Prostate gland (tissue), 2 donors: ENCODE measurements at regions not wholly inside any gene's neighbourhood (a gene's known extent, or its start where the extent isn't known, plus 50 kb on each side); places are given as distances from the start of the nearest gene placed in this dataset.

Source experiments
- DNase-seq: peaks from one replicate; pipeline ENCODE4 v3.0.0-alpha.2; 2019; ENCODE audit warnings: low spot score
- H3K27ac ChIP-seq, 2 donors: fragments of 200-600 bp; sonication (generic); 2 replicates each; pipeline ENCODE4 v1.5.1; 2017 to 2019
- H3K27me3 ChIP-seq: fragments of 200-600 bp; sonication (generic); replicated peaks from 2 replicates; pipeline ENCODE4 v1.5.1; 2019; ENCODE audit not compliant: insufficient read depth
- H3K36me3 ChIP-seq, 2 donors: fragments of 200-600 bp; sonication (generic); 1 replicate in 1 of 2; 2 replicates in 1 of 2; pipeline versions ENCODE4 v1.5.1 to v1.8.1; 2017 to 2019
- H3K4me1 ChIP-seq: fragments of 200-600 bp; sonication (generic); replicated peaks from 2 replicates; pipeline ENCODE4 v1.5.1; 2019
- H3K4me3 ChIP-seq, 2 donors: fragments of 200-600 bp; sonication (generic); 2 replicates each; pipeline ENCODE4 v1.5.1; 2017 to 2019
- H3K9me3 ChIP-seq: fragments of 200-600 bp; sonication (generic); 2 replicates; pipeline ENCODE4 v1.5.1; 2017
- POLR2A ChIP-seq: fragments of 450-650 bp; IDR thresholded peaks from one replicate; pipeline ENCODE4 v1.6.1; 2016; ENCODE audit warnings: antibody characterized with exemption, mild to moderate bottlenecking
- POLR2AphosphoS5 ChIP-seq: sonication (generic); formaldehyde crosslinking; IDR thresholded peaks from one replicate; pipeline ENCODE4 v1.6.1; 2017; ENCODE audit warnings: antibody characterized with exemption
- WGBS: methylation state at CpG from one replicate; pipeline ENCODE4 v1.1.5; 2018; 5-methylcytosine and 5-hydroxymethylcytosine counted together
- intact Hi-C: fragments of 100-400 bp; cut with DNase I; formaldehyde crosslinking; loops from one replicate; pipeline ENCODE4 v1.14.2; 2022
- TF ChIP-seq, protein P1 (sequence below), 4 experiments: fragments of 200-600 bp in 2 of 4; fragments of 450-650 bp in 2 of 4; sonication (generic) in 2 of 4; IDR thresholded peaks; 1 replicate in 3 of 4; 2 replicates in 1 of 4; pipeline ENCODE4 v1.5.1; 2016 to 2019; ENCODE audit warnings: antibody characterized with exemption in 4 of 4, mild to moderate bottlenecking in 2 of 4, moderate library complexity in 2 of 4

DNA sequence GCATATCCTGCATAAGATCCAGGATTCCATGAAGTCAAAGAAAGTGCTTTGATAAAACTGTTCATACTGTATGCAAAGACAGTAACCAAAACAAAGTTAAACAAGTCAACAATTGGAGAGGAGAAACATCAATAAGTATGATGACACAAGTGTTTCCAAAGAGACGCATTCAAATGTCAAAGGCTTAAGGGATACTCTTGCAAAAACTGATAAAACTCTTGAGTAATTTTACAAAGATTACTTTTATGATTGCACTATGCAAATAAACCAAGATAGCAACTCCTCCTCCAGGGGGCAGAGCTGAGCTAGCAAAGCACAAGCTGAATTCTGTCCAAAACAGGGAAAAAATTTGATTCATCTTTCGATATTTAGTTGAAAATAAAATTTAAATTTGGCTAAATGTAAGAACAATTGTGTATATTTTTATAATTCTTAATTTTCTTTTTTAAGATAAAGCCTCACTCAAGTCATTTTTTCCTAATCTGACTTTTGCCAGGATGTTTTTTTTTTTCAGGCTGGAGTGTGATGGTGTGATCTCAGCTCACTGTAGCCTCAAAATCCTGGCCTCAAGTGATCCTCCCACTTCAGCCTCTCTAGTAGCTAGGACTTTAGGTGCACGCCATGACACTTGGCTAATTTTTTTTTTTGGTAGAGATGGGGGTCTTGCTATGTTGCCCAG, 84.0 kb downstream of the MZT1 start:
- Histone ChIP-seq H3K27me3 (no peaks in the 10 kb centered on the region), H3K36me3 (no peaks in the 10 kb centered on the region), H3K27ac (no peak overlapping the region), H3K9me3 (no peaks in the 10 kb centered on the region), H3K4me1 (no peaks in the 10 kb centered on the region), H3K4me3 (no peak overlapping the region)
- DNase-seq = no peak
- TF ChIP-seq POLR2A (no peak), POLR2AphosphoS5 (no peak)
- TF ChIP-seq, protein P1, sequence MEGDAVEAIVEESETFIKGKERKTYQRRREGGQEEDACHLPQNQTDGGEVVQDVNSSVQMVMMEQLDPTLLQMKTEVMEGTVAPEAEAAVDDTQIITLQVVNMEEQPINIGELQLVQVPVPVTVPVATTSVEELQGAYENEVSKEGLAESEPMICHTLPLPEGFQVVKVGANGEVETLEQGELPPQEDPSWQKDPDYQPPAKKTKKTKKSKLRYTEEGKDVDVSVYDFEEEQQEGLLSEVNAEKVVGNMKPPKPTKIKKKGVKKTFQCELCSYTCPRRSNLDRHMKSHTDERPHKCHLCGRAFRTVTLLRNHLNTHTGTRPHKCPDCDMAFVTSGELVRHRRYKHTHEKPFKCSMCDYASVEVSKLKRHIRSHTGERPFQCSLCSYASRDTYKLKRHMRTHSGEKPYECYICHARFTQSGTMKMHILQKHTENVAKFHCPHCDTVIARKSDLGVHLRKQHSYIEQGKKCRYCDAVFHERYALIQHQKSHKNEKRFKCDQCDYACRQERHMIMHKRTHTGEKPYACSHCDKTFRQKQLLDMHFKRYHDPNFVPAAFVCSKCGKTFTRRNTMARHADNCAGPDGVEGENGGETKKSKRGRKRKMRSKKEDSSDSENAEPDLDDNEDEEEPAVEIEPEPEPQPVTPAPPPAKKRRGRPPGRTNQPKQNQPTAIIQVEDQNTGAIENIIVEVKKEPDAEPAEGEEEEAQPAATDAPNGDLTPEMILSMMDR (IDR thresholded peaks at IDR 0.05) = peak in 3 of 4 experiments; percentile 26 to 37 (median 32)
- intact Hi-C loops = no loop called here
- WGBS = 75% methylated on average over 3 of the region's 3 CpGs

DNA sequence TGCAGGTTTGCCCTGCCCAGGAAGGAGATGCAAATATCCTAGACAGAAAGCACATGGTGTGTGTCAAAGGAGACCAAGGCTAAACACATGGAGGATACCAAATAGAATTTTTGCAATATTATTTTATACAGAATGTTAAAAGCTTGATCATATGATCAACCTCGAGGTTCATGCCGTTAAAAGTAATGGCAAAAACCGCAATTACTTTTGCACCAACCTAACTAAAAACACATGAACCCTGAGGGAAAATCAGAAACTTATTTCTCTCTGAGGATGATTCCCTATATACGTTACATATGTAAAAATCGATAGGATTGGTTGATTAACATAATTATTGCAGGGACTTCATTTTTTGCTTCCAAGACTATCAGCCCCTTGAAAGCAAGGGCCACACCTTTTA, 88.1 kb downstream of the MZT1 start:
- H3K9me3 ChIP-seq = no peaks in the 10 kb centered on the region
- intact Hi-C loops = no loop called here
- 94% methylated on average over 5 of the region's 5 CpGs for WGBS
- H3K4me1 ChIP-seq = no peaks in the 10 kb centered on the region
- no peak overlapping the region for H3K4me3 ChIP-seq
- no peak for DNase-seq
- H3K27me3 ChIP-seq = no peaks in the 10 kb centered on the region
- H3K27ac ChIP-seq = no peak overlapping the region
- H3K36me3 ChIP-seq = no peaks in the 10 kb centered on the region
- TF ChIP-seq POLR2AphosphoS5 = no peak
- TF ChIP-seq, protein P1 (IDR thresholded peaks at IDR 0.05) = no peak

- Histone ChIP-seq H3K36me3 (no peaks in the 10 kb centered on the region), H3K27me3 (no peaks in the 10 kb centered on the region), H3K27ac (no peak overlapping the region), H3K4me1 (no peaks in the 10 kb centered on the region), H3K4me3 (no peak overlapping the region), H3K9me3 (no peaks in the 10 kb centered on the region)
- intact Hi-C loops = no loop called here
- no peak for DNase-seq
- TF ChIP-seq POLR2A (no peak), POLR2AphosphoS5 (no peak)
- TF ChIP-seq, protein P1 (IDR thresholded peaks at IDR 0.05) = no peak
- WGBS = 81% methylated on average over 7 of the region's 7 CpGs
Observed at GRCh38 chr13:72638059-72638815, 89.2 kb downstream of the MZT1 start.

- Histone ChIP-seq H3K4me1 (no peaks in the 10 kb centered on the region), H3K36me3 (no peaks in the 10 kb centered on the region), H3K9me3 (no peaks in the 10 kb centered on the region), H3K4me3 (no peak overlapping the region), H3K27me3 (no peaks in the 10 kb centered on the region), H3K27ac (no peak overlapping the region)
- intact Hi-C loops = no loop called here
- no peak for DNase-seq
- 71% methylated on average over 4 of the region's 4 CpGs for WGBS
- TF ChIP-seq POLR2A (no peak), POLR2AphosphoS5 (no peak)
- TF ChIP-seq, protein P1 (IDR thresholded peaks at IDR 0.05) = no peak
Observed at GRCh38 chr13:72637561-72637960, 89.9 kb downstream of the MZT1 start.

- Histone ChIP-seq H3K36me3 (no peaks in the 10 kb centered on the region), H3K4me3 (no peak overlapping the region), H3K9me3 (no peaks in the 10 kb centered on the region), H3K27me3 (no peaks in the 10 kb centered on the region), H3K4me1 (no peaks in the 10 kb centered on the region), H3K27ac (no peak overlapping the region)
- intact Hi-C loops = no loop called here
- DNase-seq = no peak
- WGBS = 88% methylated on average over 1 of the region's 1 CpG
- no peak for TF ChIP-seq POLR2A
- TF ChIP-seq, protein P1 (IDR thresholded peaks at IDR 0.05) = no peak
- no peak for TF ChIP-seq POLR2AphosphoS5
Observed at GRCh38 chr13:72634859-72635258, 92.6 kb downstream of the MZT1 start.
